DND-41 (cell line): ENCODE measurements at regions not wholly inside any gene's neighbourhood (a gene's known extent, or its start where the extent isn't known, plus 50 kb on each side); places are given as distances from the start of the nearest gene placed in this dataset.

Source experiments
- ATAC-seq: fragments of 200-7000 bp; cut with Tn5 transposase; 3 replicates; pipeline ENCODE4 v1.9.1; 2021; ENCODE audit warnings: low read depth; ENCODE audit not compliant: insufficient read depth
- DNase-seq: peaks from one replicate; pipeline ENCODE4 v3.0.0-alpha.2; 2020
- H2AFZ ChIP-seq: 2 replicates; pipeline ENCODE4 v1.6.0; 2012; ENCODE audit warnings: low read depth, low read length
- H3K27ac ChIP-seq: 2 replicates; pipeline ENCODE4 v1.5.1; 2012; ENCODE audit warnings: low read length, inconsistent platforms
- H3K27me3 ChIP-seq: fragments of 200-600 bp; sonication (generic); 2 replicates; pipeline ENCODE4 v1.6.0; 2012; ENCODE audit warnings: low read length, mild to moderate bottlenecking, inconsistent platforms; ENCODE audit not compliant: insufficient read depth, poor library complexity
- H3K36me3 ChIP-seq: 2 replicates; pipeline ENCODE4 v1.5.1; 2012; ENCODE audit warnings: low read length, inconsistent platforms; ENCODE audit not compliant: insufficient read depth
- H3K4me1 ChIP-seq: 2 replicates; pipeline ENCODE4 v1.5.1; 2012; ENCODE audit warnings: mild to moderate bottlenecking, low read length; ENCODE audit not compliant: insufficient read depth
- H3K4me2 ChIP-seq: 2 replicates; pipeline ENCODE4 v1.6.0; 2012; ENCODE audit warnings: mild to moderate bottlenecking, moderate library complexity, low read length, inconsistent platforms; ENCODE audit not compliant: insufficient read depth
- H3K4me3 ChIP-seq, 2 experiments: fragments of 200-600 bp in 1 of 2; shearing (Covaris generic) in 1 of 2; 2 replicates each; pipeline ENCODE4 v1.5.1; 2012 to 2016; ENCODE audit warnings: inconsistent platforms in 2 of 2, low read length in 2 of 2, mild to moderate bottlenecking in 2 of 2, low read depth in 1 of 2, moderate library complexity in 1 of 2
- H3K79me2 ChIP-seq: 2 replicates; pipeline ENCODE4 v1.6.0; 2012; ENCODE audit warnings: low read length, inconsistent platforms; ENCODE audit not compliant: insufficient read depth
- H3K9ac ChIP-seq: 2 replicates; pipeline ENCODE4 v1.6.0; 2012; ENCODE audit warnings: low read depth, mild to moderate bottlenecking, inconsistent platforms, low read length, moderate library complexity
- H3K9me3 ChIP-seq: 2 replicates; pipeline ENCODE4 v1.5.1; 2012; ENCODE audit warnings: low read length, moderate library complexity, mild to moderate bottlenecking, inconsistent platforms; ENCODE audit not compliant: insufficient read depth, severe bottlenecking
- H4K20me1 ChIP-seq: 2 replicates; pipeline ENCODE4 v1.6.0; 2012; ENCODE audit warnings: low read length; ENCODE audit not compliant: insufficient read depth
- CTCF ChIP-seq: IDR thresholded peaks from 2 replicates; pipeline ENCODE4 v1.5.1; 2012; ENCODE audit warnings: borderline replicate concordance, low read length, moderate library complexity, mild to moderate bottlenecking; ENCODE audit not compliant: poor library complexity, severe bottlenecking; ENCODE audit errors: extremely low read depth
- EZH2 ChIP-seq: IDR thresholded peaks from 3 replicates; pipeline ENCODE4 v1.6.1; 2012; ENCODE audit warnings: borderline replicate concordance, low read depth, mild to moderate bottlenecking, moderate library complexity, low read length, inconsistent platforms; ENCODE audit not compliant: severe bottlenecking

DNA sequence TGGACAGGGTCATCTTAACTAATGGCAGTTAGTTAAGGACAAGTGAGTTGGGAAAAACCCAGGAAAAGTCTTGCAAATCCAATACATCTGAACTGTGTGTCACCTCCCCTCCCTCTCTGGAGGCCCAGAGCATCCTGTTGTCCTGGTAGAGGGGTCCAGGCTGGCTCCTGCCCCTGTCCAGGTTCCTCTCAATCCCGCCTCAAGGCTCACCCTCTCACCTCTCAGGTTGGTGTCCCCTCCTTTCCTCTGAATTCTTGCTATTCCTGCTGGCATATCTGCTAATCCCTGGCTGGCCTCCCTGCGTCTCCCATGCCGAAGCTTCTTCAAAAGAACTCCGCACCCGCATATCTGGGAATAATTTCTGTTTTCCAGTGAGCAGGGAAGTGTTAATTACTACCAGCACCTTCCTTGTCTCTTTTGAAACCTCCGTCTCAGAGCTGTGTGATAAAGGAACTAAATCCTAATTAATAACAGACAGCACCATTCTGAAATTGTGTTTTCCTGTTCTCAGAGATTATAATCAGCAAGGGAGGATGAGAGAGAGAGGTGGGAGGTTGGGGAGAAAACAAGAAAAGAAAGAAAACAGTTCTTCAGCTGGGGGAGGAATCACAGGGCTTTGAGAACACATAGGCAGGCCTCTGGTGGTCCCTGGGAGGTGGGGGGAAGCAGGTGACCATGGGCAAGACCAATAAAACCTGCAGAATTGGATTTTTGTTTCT, 568.0 kb downstream of the PTPRU start:
- H3K4me2 ChIP-seq, result no peak overlapping the region
- TF ChIP-seq CTCF (no peak), EZH2 (no peak)
- no peak overlapping the region for H3K4me3 ChIP-seq
- DNase-seq (no peak), ATAC-seq (no peak)
- H3K27ac ChIP-seq, result no peak overlapping the region
- H2AFZ ChIP-seq, result no peak overlapping the region
- H3K79me2 ChIP-seq, result no peaks in the 10 kb centered on the region
- peaks cover 9% of the 10 kb centered on the region for H3K27me3 ChIP-seq
- H4K20me1 ChIP-seq, result no peaks in the 10 kb centered on the region; the same call in 1 of the 2 replicates
- H3K9ac ChIP-seq, result no peak overlapping the region
- H3K4me1 ChIP-seq, result no peaks in the 10 kb centered on the region
- no peaks in the 10 kb centered on the region for H3K9me3 ChIP-seq
- H3K36me3 ChIP-seq, result no peaks in the 10 kb centered on the region

GRCh38 chr1:29803486-29803885, 567.2 kb downstream of the PTPRU start:
- no peaks in the 10 kb centered on the region for H3K36me3 ChIP-seq
- TF ChIP-seq EZH2 (no peak), CTCF (no peak)
- peaks cover 9% of the 10 kb centered on the region for H3K27me3 ChIP-seq
- H3K27ac ChIP-seq, result no peak overlapping the region
- no peaks in the 10 kb centered on the region for H3K79me2 ChIP-seq
- no peaks in the 10 kb centered on the region; the same call in 1 of the 2 replicates for H4K20me1 ChIP-seq
- DNase-seq (no peak), ATAC-seq (no peak)
- H2AFZ ChIP-seq, result no peak overlapping the region
- no peaks in the 10 kb centered on the region for H3K4me1 ChIP-seq
- H3K4me3 ChIP-seq, result no peak overlapping the region
- no peak overlapping the region for H3K9ac ChIP-seq
- no peaks in the 10 kb centered on the region for H3K9me3 ChIP-seq
- no peak overlapping the region for H3K4me2 ChIP-seq

DNA sequence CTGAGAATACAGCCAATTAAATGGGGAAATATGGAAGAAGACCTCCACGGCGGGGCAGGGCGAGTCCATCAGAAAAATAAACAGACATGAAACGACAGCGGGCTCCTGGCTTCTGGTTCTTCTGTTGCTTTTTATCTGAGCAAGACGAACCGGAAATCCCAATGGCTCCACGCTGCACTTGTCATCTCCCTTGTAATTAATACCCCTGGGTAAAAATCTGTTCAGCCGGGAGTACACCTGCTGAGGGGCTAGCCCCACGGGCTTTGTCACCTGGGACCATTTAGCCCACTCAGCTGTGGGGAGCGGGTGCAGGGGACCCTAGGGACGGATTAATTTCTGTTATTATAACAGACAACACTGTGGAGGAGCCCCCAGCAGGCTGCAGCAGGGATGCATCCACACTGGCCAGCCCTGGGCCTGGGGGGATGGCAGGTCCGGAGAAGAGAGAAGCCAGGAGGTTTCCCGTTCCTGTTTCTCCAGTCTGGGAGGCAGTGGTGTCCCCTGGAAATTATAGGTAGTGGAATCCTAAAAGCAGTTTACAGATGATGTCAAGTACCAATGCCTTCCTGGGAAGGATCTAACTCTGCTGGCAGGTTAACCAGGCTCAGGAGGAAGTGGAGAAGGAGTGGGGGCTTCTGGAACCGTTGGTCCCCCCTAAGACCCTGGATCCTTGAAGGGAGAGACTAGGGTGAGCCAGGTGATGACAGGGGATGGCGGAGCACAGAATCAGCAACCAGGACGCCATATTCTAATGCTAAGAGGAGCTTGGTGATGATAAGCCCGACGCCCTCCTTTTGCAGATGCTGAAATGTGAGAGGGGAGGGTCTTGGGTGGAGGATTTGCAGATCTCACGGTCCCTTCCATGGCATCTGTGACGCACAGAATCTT, 566.1 kb downstream of the PTPRU start:
- no peaks in the 10 kb centered on the region; the same call in 1 of the 2 replicates for H4K20me1 ChIP-seq
- H2AFZ ChIP-seq, result no peak overlapping the region
- H3K27ac ChIP-seq, result no peak overlapping the region
- H3K4me1 ChIP-seq, result no peaks in the 10 kb centered on the region
- DNase-seq, result no peak
- no peak for TF ChIP-seq EZH2
- no peak for TF ChIP-seq CTCF
- H3K9ac ChIP-seq, result no peak overlapping the region
- H3K9me3 ChIP-seq, result no peaks in the 10 kb centered on the region
- peaks cover 9% of the 10 kb centered on the region for H3K27me3 ChIP-seq
- H3K4me2 ChIP-seq, result no peak overlapping the region
- no peaks in the 10 kb centered on the region for H3K79me2 ChIP-seq
- H3K36me3 ChIP-seq, result no peaks in the 10 kb centered on the region
- H3K4me3 ChIP-seq, result no peak overlapping the region
- ATAC-seq, result no peak
